Activated CD8-positive, alpha-beta memory T cell treated with anti-CD3 and anti-CD28 coated beads, Interleukin-2, amount 10 ng/mL, durations not matched to agents 7 days and 5 days (primary cell): ENCODE measurements at regions not wholly inside any gene's neighbourhood (a gene's known extent, or its start where the extent isn't known, plus 50 kb on each side); places are given as distances from the start of the nearest gene placed in this dataset.
"Not testable (repeated sequence)": the region's sequence is repeated elsewhere in the genome, so short reads cannot be mapped to it uniquely, and the experiment has no call there.

Experiments used
- ATAC-seq: fragments of 150-1000 bp; cut with Tn5 transposase; one replicate; pipeline ENCODE4 v1.10.0; 2021; ENCODE audit warnings: moderate library complexity
- CTCF ChIA-PET: fragments of 350-600 bp; sonication (Branson Sonifier 250); formaldehyde crosslinking; loops from one replicate; lab custom pipeline; 2021; ENCODE audit warnings: antibody characterized with exemption; lab: Charles Lee
- DNase-seq: peaks from one replicate; pipeline ENCODE4 v3.0.0-alpha.2; 2020
- H3K27ac Mint-ChIP-seq: one replicate; pipeline ENCODE4 v1.8.0; 2021; ENCODE audit warnings: mild to moderate bottlenecking, mixed read lengths
- H3K27me3 Mint-ChIP-seq: one replicate; pipeline ENCODE4 v1.8.0; 2021; ENCODE audit warnings: mixed read lengths
- H3K36me3 Mint-ChIP-seq: one replicate; pipeline ENCODE4 v1.8.0; 2021; ENCODE audit warnings: mild to moderate bottlenecking, mixed read lengths
- H3K4me1 Mint-ChIP-seq: one replicate; pipeline ENCODE4 v1.8.0; 2021; ENCODE audit warnings: mixed read lengths
- H3K4me3 Mint-ChIP-seq: one replicate; pipeline ENCODE4 v1.8.0; 2021; ENCODE audit warnings: mild to moderate bottlenecking, moderate library complexity, mixed read lengths
- H3K9me3 Mint-ChIP-seq: one replicate; pipeline ENCODE4 v1.8.0; 2022; ENCODE audit warnings: low read depth, mixed read lengths

DNA sequence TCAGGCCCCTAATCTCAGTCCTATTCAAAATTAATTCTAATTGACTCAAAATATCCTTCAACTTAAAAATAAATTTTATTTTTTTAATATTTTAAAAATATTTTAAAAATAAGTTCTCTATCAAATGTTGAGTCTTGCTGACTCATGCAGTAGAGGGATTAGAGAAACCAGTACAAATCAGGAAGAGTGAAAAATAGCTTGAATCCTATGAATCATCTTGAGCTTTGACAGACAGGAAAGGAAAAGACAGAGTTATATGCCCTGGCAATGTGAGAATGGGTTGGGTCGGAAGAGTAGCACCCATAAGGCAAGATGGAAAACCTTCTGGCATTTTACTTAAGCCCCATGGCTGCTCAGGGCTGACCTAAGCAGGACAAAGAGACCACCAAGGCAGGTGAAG is 346.6 kb upstream of the RUNX1 start:
- H3K27ac Mint-ChIP-seq, result no peak overlapping the region
- H3K36me3 Mint-ChIP-seq, result no peaks in the 10 kb centered on the region
- DNase-seq, result no peak
- H3K27me3 Mint-ChIP-seq, result peaks cover 17% of the 10 kb centered on the region
- no peak overlapping the region for H3K4me3 Mint-ChIP-seq
- H3K4me1 Mint-ChIP-seq, result peaks cover 20% of the 10 kb centered on the region
- no peaks in the 10 kb centered on the region for H3K9me3 Mint-ChIP-seq
- no peak for ATAC-seq
- CTCF ChIA-PET, result interaction anchor here (0.8 to 1.5 kb wide), 2 partner anchors 344 to 405 kb away, joined by 3 to 4 read pairs; no protein-coding TSS in a partner anchor

DNA sequence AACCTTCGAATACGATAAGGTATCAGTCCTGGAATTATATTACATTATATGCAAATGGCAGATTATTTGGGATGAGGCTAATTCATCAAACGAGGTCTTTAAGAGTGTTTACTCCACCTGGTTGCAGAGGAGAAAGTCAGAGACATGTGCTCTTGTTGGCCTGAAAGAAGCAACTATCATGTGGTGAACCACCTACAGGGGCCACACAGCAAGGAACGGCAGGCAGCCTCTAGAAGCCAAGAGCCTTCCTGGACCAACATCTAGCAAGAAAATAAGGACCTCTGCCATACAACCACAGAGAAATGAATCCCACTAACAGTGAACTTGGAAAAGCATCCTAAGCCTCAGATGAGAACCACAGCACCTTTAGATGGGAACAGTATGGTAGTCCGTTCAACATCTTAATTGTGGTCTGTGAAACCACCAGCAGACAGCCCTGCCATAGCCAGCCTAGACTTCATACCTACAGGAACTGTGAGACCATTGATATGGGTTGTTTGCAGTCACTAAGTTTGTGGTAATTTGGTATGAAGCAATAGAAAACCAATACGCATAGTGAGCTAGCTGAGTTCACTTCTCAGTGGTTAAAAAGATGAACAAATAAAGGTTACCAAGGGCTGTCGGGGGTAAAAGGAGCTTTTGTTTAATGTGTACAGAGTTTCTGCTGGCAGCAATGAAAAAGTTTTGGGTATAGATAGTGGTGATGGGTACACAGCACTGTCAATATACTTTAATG is 345.7 kb upstream of the RUNX1 start:
- no peaks in the 10 kb centered on the region for H3K36me3 Mint-ChIP-seq
- DNase-seq (no peak), ATAC-seq (no peak)
- H3K4me3 Mint-ChIP-seq, result no peak overlapping the region
- CTCF ChIA-PET, result interaction anchor here (0.8 kb wide), 1 partner anchor 404 kb away, joined by 3 read pairs; no protein-coding TSS in a partner anchor
- H3K27me3 Mint-ChIP-seq, result peaks cover 10% of the 10 kb centered on the region
- peaks cover 13% of the 10 kb centered on the region for H3K4me1 Mint-ChIP-seq
- no peak overlapping the region for H3K27ac Mint-ChIP-seq
- no peaks in the 10 kb centered on the region for H3K9me3 Mint-ChIP-seq

- peaks cover 9% of the 10 kb centered on the region for H3K4me1 Mint-ChIP-seq
- no peak for DNase-seq
- H3K9me3 Mint-ChIP-seq, result no peaks in the 10 kb centered on the region
- H3K4me3 Mint-ChIP-seq, result no peak overlapping the region
- H3K36me3 Mint-ChIP-seq, result no peaks in the 10 kb centered on the region
- CTCF ChIA-PET, result no interaction called here
- no peak overlapping the region for H3K27ac Mint-ChIP-seq
- ATAC-seq, result no peak
- peaks cover 7% of the 10 kb centered on the region for H3K27me3 Mint-ChIP-seq
These were observed 344.9 kb upstream of the RUNX1 start for GRCh38 chr21:35394049-35394448.

GRCh38 chr21:35390013-35390776 is 341.1 kb upstream of the RUNX1 start:
- Mint-ChIP-seq H3K9me3 (no peaks in the 10 kb centered on the region), H3K4me3 (no peak overlapping the region), H3K27me3 (no peaks in the 10 kb centered on the region), H3K27ac (no peak overlapping the region), H3K4me1 (peaks cover 7% of the 10 kb centered on the region), H3K36me3 (no peaks in the 10 kb centered on the region)
- no peak for DNase-seq
- no peak for ATAC-seq
- CTCF ChIA-PET, result no interaction called here

- Mint-ChIP-seq H3K9me3 (no peaks in the 10 kb centered on the region), H3K27ac (no peak overlapping the region), H3K4me3 (no peak overlapping the region), H3K4me1 (no peaks in the 10 kb centered on the region), H3K27me3 (peaks cover 6% of the 10 kb centered on the region), H3K36me3 (no peaks in the 10 kb centered on the region)
- DNase-seq (no peak), ATAC-seq (no peak)
- CTCF ChIA-PET, result no interaction called here
These were observed 337.5 kb upstream of the RUNX1 start for GRCh38 chr21:35386491-35387079.

GRCh38 chr21:35384375-35384774 is 335.3 kb upstream of the RUNX1 start:
- ATAC-seq (no peak), DNase-seq (no peak)
- no peaks in the 10 kb centered on the region for H3K9me3 Mint-ChIP-seq

DNA sequence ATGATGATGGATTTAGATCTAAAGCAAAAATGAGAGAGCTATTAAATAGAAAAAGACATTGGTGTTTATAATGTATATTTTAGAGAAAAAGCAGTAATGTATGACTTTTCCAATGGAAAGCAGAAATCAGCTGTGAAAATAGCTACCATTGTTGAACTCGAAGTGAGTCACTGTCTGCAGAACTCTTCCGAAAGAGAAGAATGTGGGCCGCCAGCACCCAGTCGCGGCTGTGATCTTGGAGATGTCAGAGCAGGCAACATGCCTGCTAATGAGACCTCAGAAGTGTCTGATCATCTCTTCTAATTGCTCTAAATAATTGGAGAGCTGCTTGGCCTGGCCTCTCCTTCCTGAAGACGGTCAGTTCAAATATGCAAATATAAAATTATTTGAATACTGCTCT is 333.6 kb upstream of the RUNX1 start:
- no peak overlapping the region for H3K4me3 Mint-ChIP-seq
- H3K27ac Mint-ChIP-seq, result no peak overlapping the region
- CTCF ChIA-PET, result interaction anchor here (0.9 kb wide), 1 partner anchor 18 kb away, joined by 3 read pairs; no protein-coding TSS in a partner anchor
- ATAC-seq (no peak), DNase-seq (no peak)
- H3K36me3 Mint-ChIP-seq, result no peaks in the 10 kb centered on the region
- H3K9me3 Mint-ChIP-seq, result no peaks in the 10 kb centered on the region
- H3K27me3 Mint-ChIP-seq, result peaks cover 6% of the 10 kb centered on the region
- no peaks in the 10 kb centered on the region for H3K4me1 Mint-ChIP-seq

More at GRCh38 chr21:35384375-35384774, 335.3 kb upstream of the RUNX1 start:
- no peaks in the 10 kb centered on the region for H3K4me1 Mint-ChIP-seq
- H3K27me3 Mint-ChIP-seq, result peaks cover 6% of the 10 kb centered on the region
- no peaks in the 10 kb centered on the region for H3K36me3 Mint-ChIP-seq
- CTCF ChIA-PET, result no interaction called here
- no peak overlapping the region for H3K27ac Mint-ChIP-seq
- H3K4me3 Mint-ChIP-seq, result no peak overlapping the region

GRCh38 chr21:35381743-35382310 is 332.7 kb upstream of the RUNX1 start:
- Mint-ChIP-seq H3K4me1 (no peaks in the 10 kb centered on the region), H3K36me3 (no peaks in the 10 kb centered on the region), H3K4me3 (no peak overlapping the region), H3K9me3 (no peaks in the 10 kb centered on the region), H3K27ac (no peak overlapping the region), H3K27me3 (peaks cover 6% of the 10 kb centered on the region)
- CTCF ChIA-PET, result interaction anchor here (1.4 kb wide), 1 partner anchor 18 kb away, joined by 3 read pairs; no protein-coding TSS in a partner anchor
- ATAC-seq (no peak), DNase-seq (no peak)

DNA sequence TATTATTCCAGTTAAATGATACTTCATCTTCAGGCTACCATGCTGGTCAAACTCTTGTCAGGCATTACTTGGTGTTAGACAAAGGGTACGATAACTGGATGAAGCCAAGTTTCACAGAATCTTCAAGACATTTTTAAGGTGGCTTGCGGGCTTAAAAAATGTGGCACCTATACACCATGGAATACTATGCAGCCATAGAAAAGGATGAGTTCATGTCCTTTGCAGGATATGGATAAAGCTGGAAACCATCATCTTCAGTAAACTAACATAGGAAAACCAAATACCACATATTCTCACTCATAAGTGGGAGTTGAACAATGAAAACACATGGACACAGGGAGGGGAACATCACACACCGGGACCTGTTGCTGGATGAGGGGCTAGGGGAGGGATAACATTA is 331.2 kb upstream of the RUNX1 start:
- CTCF ChIA-PET, ATAC-seq, DNase-seq, H3K36me3 Mint-ChIP-seq, H3K27ac Mint-ChIP-seq, H3K4me1 Mint-ChIP-seq, H3K9me3 Mint-ChIP-seq, H3K4me3 Mint-ChIP-seq, H3K27me3 Mint-ChIP-seq: not testable (repeated sequence)

DNA sequence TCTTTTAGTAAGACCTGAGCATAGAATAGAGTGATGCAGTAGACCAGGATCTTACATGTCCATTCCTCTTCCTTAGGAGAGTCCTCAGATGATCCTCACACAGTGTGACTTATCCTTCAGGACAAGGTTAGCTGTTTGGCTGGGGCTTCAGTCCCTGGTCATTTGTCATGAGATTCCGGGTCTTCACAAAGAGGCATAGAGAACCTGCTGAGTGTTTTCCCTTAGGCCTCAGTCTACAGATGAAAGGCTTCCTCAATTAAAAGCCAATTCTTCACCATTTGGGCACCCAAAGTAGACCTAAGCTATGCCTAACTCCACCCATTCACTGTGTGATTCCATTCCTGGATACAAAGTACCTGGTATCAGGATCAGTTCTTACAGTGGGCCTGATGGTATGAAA is 329.8 kb upstream of the RUNX1 start:
- CTCF ChIA-PET, result no interaction called here
- Mint-ChIP-seq H3K4me1 (no peaks in the 10 kb centered on the region), H3K27ac (no peak overlapping the region), H3K36me3 (no peaks in the 10 kb centered on the region), H3K27me3 (no peaks in the 10 kb centered on the region), H3K4me3 (no peak overlapping the region), H3K9me3 (no peaks in the 10 kb centered on the region)
- ATAC-seq (no peak), DNase-seq (no peak)

- CTCF ChIA-PET, result no interaction called here
- no peaks in the 10 kb centered on the region for H3K9me3 Mint-ChIP-seq
- DNase-seq (no peak), ATAC-seq (no peak)
- H3K27ac Mint-ChIP-seq, result no peak overlapping the region
- H3K4me3 Mint-ChIP-seq, result no peak overlapping the region
- no peaks in the 10 kb centered on the region for H3K27me3 Mint-ChIP-seq
- H3K36me3 Mint-ChIP-seq, result no peaks in the 10 kb centered on the region
- no peaks in the 10 kb centered on the region for H3K4me1 Mint-ChIP-seq
These were observed 328.5 kb upstream of the RUNX1 start for GRCh38 chr21:35377505-35378090.

GRCh38 chr21:35376406-35377135 is 327.5 kb upstream of the RUNX1 start:
- H3K4me1 Mint-ChIP-seq, result no peaks in the 10 kb centered on the region
- CTCF ChIA-PET, result no interaction called here
- no peak for DNase-seq
- no peaks in the 10 kb centered on the region for H3K27me3 Mint-ChIP-seq
- no peak overlapping the region for H3K4me3 Mint-ChIP-seq
- H3K36me3 Mint-ChIP-seq, result no peaks in the 10 kb centered on the region
- no peaks in the 10 kb centered on the region for H3K9me3 Mint-ChIP-seq
- ATAC-seq, result no peak
- H3K27ac Mint-ChIP-seq, result no peak overlapping the region

DNA sequence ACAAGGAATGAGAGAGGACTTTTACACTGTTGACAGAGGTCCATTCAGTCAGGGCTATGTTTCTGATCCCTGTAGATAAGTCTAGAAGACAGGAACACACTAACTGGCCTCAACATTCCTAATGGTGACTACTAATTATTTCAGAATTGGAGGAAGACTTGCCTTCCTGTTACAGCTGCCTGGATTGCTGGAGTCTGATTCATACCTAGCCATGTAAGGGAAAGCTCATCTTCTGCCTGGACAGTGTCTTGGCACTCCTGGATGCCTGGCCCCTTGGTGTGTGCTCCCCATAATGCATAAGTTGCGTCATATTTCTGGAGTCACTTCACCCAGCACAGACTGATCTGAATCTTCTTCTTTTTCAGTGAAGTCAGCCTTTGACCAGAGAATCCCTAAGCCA is 326.0 kb upstream of the RUNX1 start:
- no peaks in the 10 kb centered on the region for H3K27me3 Mint-ChIP-seq
- ATAC-seq (no peak), DNase-seq (no peak)
- CTCF ChIA-PET, result no interaction called here
- no peak overlapping the region for H3K27ac Mint-ChIP-seq
- H3K4me1 Mint-ChIP-seq, result no peaks in the 10 kb centered on the region
- no peak overlapping the region for H3K4me3 Mint-ChIP-seq
- no peaks in the 10 kb centered on the region for H3K9me3 Mint-ChIP-seq
- no peaks in the 10 kb centered on the region for H3K36me3 Mint-ChIP-seq
